22Rv1 (cell line): ENCODE measurements at regions not wholly inside any gene's neighbourhood (a gene's known extent, or its start where the extent isn't known, plus 50 kb on each side); places are given as distances from the start of the nearest gene placed in this dataset.

Source experiments
- ZFX ChIP-seq: fragments of 450-650 bp; IDR thresholded peaks from 2 replicates; pipeline ENCODE4 v1.6.1; 2017; ENCODE audit warnings: antibody characterized with exemption, borderline replicate concordance
- TF ChIP-seq, protein P1 (sequence below): fragments of 450-650 bp; IDR thresholded peaks from 2 replicates; pipeline ENCODE4 v1.5.1; 2017; ENCODE audit warnings: mild to moderate bottlenecking

DNA sequence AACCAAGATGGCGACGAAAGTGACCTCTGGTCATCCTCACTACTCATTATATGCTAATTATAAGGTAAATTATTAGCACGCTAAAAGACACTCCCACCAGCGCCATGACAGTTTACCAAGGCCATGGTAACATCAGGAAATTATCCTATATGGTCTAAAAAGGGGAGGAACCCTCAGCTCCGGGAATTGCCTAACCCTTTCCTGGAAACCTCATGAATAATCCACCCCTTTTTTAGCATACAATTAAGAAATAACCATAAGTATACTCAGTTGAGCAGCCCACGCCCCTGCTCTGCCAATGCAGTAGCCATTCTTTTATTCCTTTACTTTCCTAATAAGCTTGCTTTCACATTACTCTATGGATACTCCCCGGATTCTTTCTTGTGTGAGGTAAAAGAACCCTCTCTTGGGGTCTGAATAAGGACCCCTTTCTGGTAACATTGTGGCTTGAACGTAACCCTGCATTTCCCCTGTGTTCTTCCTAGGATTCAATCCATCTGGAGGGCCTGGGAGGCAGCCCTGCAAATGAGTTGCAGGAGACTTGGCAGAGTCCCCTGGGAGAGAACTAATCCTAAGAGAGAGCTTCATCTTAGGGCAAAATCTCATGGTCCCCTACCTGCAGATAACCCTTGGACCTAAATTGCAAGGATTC, 225.6 kb upstream of the JARID2 start:
- TF ChIP-seq, protein P1, sequence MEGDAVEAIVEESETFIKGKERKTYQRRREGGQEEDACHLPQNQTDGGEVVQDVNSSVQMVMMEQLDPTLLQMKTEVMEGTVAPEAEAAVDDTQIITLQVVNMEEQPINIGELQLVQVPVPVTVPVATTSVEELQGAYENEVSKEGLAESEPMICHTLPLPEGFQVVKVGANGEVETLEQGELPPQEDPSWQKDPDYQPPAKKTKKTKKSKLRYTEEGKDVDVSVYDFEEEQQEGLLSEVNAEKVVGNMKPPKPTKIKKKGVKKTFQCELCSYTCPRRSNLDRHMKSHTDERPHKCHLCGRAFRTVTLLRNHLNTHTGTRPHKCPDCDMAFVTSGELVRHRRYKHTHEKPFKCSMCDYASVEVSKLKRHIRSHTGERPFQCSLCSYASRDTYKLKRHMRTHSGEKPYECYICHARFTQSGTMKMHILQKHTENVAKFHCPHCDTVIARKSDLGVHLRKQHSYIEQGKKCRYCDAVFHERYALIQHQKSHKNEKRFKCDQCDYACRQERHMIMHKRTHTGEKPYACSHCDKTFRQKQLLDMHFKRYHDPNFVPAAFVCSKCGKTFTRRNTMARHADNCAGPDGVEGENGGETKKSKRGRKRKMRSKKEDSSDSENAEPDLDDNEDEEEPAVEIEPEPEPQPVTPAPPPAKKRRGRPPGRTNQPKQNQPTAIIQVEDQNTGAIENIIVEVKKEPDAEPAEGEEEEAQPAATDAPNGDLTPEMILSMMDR = no peak
- TF ChIP-seq ZFX = no peak
